HFF-Myc (cell line): ENCODE measurements at regions not wholly inside any gene's neighbourhood (a gene's known extent, or its start where the extent isn't known, plus 50 kb on each side); places are given as distances from the start of the nearest gene placed in this dataset.

Experiments used
- DNase-seq: peaks from one replicate; pipeline ENCODE4 v3.0.0-alpha.2; 2011; ENCODE audit warnings: low read depth; ENCODE audit errors: extremely low read depth
- H3K4me3 ChIP-seq: replicated peaks from 2 replicates; pipeline ENCODE4 v1.5.1; 2011; ENCODE audit warnings: low read depth, mild to moderate bottlenecking, control low read depth, low read length
- CTCF ChIP-seq: IDR thresholded peaks from 2 replicates; pipeline ENCODE4 v1.5.1; 2012; ENCODE audit warnings: mild to moderate bottlenecking, low read depth, low read length, control low read depth; ENCODE audit errors: missing control alignments

- H3K4me3 ChIP-seq, result no peak overlapping the region
- no peak for TF ChIP-seq CTCF
- no peak for DNase-seq
Measured at GRCh38 chr15:72932472-72932871, 119.8 kb upstream of the NEO1 start.

DNA sequence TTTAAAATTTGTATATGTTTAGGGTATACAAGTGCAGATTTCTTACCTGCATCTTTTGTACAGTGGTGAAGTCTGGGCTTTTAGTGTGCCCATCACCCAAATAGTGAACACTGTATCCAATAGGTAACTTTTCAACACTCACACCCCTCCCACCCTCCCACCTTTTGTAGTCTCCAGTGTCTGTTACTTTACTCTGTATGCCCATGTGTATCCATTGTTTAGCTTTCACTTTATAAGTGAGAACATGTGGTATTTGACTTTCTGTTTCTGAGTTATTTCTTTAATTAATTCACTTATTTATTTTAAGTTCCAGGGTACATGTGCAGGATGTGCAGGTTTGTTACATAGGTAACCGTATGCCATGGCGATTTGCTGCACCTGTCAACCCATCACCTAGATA, 124.8 kb upstream of the NEO1 start:
- no peak for DNase-seq
- no peak for TF ChIP-seq CTCF
- H3K4me3 ChIP-seq, result no peak overlapping the region

DNA sequence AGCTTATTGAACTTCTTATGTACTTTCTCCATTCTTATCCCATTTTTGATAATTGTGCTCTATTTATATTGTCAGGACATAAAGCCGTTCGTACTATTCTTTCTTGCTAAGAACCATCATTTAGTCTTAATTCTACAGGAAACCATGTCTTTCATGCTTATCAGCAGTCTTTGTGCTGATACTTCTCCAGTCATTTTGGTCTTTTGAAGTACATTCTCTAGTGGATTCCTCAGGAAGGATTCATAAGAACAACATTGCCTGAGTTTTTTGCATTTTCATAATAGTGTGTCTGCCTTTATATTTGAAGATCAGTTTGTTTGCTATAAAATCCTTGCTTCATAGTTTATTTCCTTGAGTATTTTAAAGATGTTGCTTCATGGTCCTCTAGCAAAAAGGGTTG, 126.6 kb upstream of the NEO1 start:
- no peak overlapping the region for H3K4me3 ChIP-seq
- no peak for TF ChIP-seq CTCF
- no peak for DNase-seq

DNA sequence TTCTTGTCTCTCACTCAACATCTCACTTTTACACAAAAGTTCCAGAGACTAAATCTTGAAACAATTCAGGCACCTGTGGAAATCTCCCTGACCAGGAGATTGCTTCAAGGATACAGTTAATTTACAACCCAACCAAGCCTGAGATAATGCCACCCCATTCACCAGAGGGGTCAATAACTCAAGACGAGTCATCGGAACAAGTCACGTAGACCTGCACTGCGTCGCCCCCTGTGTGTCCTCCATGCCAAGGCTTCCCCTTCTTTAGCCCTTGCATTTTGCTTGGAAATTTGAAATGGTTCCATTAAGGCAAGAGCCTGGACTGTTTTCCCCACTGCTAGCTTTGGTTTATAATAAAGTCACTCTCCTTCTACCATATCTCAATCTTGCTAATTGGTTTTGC, 129.0 kb upstream of the NEO1 start:
- no peak for TF ChIP-seq CTCF
- no peak overlapping the region for H3K4me3 ChIP-seq
- no peak for DNase-seq

- no peak for TF ChIP-seq CTCF
- no peak overlapping the region for H3K4me3 ChIP-seq
- DNase-seq, result no peak
Measured at GRCh38 chr15:72920551-72920950, 131.7 kb upstream of the NEO1 start.

DNA sequence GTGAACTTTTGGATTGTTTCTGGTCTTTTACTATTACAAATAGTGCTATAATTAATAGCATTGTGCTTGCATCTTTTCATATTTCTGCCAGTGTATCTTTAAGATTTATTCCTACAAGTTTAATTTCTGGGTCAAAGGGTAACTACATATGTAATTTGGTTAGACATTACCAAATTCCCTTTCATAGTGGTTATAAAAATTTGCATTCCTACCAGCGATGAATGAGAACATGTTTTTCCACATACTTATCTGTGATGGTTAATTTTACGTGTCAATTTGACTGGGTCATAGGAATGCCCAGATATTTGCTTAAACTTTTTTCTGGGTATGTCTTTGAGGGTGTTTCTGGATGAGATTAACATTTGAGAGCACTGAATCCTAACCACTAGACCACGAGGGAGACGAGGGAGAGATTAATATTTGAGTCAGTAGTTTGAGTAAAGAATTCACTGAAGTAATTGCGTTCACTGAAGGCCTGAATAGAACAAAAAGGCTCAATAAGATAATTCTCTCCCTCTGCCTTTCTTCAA, 132.3 kb upstream of the NEO1 start:
- no peak overlapping the region for H3K4me3 ChIP-seq
- no peak for TF ChIP-seq CTCF
- DNase-seq, result no peak

GRCh38 chr15:72916897-72917296, 133.3 kb upstream of the ADPGK start:
- no peak for TF ChIP-seq CTCF
- no peak overlapping the region for H3K4me3 ChIP-seq
- DNase-seq, result no peak
